ENCODE measurements at regions not wholly inside any gene's neighbourhood (a gene's known extent, or its start where the extent isn't known, plus 50 kb on each side); places are given as distances from the start of the nearest gene placed in this dataset.
"Not testable (repeated sequence)": the region's sequence is repeated elsewhere in the genome, so short reads cannot be mapped to it uniquely, and the experiment has no call there.

DNA sequence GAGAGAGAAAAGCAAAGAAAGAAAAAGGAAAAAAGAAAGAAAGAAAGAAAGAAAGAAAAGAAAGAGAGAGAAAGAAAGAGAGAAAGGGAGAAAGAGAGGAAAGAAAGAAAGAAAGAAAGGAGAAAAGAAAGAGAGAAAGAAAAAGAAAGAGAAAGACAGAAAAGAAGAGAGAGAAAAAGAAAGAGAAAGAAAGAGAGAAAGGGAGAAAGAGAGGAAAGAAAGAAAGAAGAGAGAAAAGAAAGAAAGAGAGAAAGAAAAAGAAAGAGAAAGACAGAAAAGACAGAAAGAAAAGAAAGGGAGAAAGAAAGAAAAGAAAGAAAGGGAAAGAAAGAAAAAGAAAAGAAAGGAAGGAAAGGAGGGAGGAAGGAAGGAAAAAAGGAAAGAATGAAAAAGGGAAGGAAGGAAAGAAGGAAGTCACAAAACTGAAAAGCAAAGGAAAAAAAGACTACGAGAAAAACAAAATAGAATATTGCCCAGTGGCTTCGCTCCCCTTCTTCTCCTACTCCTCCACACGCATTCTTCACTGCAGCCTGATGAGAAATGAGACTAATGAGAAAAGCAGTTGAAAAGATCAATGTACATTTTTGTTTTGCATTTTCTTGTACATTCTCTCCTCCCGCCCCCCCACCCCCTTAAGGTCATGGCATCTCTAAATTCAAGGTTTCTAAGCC is 170.0 kb downstream of the SOD2 start:
- DNase-seq (ENCODE audit: low spot score): no peak

DNA sequence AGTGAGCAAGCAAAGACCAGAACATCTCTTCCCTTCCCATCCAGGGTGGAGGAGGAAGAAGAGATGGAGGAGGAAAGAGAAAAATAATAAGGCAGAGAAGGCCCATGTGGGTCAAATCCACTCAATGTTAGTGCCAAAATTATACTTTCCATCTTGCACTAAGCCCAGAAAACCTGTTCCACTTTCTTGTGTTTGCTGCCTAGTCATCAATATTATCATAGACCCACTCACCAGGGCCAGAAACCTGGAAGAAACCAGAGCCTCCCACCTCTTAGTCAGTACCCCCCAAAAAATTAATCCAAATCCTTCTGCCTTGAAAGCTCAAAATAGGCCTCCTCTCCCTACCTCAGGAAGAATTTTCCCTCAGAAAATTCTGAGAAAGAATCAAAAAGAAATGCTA is 171.1 kb downstream of the SOD2 start:
- DNase-seq (ENCODE audit: low spot score): no peak

DNA sequence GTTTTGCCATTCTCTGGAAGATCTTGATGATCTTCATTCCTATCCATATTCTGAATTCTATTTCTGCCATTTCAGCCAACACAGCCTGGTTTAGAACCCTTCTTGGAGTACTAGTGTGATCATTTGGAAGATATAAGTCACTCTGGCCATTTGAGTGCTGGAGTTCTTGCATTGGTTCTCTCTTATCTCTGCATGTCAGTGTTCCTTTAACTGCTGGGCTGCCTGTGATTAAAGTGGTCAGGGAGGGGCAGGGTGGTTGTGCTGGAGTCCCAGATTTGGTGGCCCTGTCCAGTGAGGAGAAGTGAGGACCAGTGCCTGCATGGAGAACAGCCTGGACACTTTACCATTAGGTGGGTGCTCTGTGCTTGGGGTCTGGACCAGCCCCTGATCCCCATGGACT is 173.0 kb downstream of the SOD2 start:
- no peak for DNase-seq (ENCODE audit: low spot score)

DNA sequence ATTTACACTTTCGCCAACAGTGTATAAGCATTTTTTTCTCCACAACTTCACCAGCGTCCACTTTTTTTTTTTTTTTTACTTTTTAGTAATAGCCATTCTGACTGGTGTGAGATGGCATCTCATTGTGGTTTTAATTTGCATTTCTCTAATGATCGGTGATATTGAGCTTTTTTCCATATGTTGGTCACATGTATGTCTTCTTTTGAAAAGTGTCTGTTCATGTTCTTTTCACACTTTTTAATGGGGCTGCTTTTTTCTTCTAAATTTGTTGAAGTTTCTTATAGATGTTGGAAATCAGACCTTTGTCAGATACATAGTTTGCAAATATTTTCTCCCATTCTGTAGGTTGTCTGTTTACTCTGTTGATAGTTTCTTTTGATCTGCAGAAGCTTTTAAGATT is 177.2 kb downstream of the SOD2 start:
- DNase-seq (ENCODE audit: low spot score): not testable (repeated sequence)

DNA sequence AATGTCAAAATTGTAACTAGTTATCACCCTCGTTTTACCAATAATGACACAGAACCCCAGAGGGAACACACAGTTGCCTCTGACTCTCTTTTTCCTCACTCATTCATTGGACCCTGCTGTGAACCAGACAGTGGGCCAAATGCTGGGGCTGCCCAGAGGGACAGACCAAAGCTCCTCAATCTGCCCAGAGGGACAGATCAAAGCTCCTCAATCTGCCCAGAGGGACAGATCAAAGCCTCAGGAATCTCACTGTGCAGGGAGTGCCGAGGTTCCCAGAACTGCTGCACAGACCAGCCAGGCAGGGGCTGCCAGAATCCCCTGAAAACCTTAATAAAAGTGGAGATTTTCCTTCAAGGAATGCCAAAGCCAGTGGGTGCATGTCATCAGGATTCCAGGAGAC is 179.1 kb downstream of the SOD2 start:
- DNase-seq (ENCODE audit: low spot score): no peak

DNA sequence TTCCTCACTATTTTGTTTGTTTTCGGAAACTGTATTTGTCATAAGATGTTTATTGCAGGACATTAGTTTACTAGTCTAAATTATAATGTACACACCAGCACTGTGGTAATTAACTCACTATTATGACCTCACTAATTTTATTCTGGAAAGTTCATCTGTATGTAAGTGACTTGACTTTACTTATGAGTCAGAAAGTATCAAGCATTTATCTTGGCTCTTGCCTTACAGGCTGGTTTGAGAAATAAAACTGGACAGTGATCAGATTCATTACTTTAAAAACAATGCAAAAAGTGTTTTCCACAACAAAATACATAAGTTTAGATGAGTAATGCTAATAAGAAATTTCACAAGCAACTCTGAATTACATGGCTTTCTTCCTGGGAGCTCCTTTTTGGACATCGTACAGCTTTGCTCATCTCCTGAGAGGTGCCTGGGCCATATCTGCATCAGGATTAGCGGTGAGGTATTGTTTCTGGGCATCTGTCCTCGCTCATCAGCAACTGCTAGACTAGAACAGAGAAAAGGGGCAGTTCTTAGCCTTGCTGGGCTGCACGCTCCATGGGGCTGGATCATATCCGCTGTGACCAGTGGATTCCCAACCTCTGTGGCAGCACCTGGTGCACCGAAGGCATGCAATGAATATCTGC is 179.8 kb downstream of the SOD2 start:
- DNase-seq (ENCODE audit: low spot score): no peak

DNA sequence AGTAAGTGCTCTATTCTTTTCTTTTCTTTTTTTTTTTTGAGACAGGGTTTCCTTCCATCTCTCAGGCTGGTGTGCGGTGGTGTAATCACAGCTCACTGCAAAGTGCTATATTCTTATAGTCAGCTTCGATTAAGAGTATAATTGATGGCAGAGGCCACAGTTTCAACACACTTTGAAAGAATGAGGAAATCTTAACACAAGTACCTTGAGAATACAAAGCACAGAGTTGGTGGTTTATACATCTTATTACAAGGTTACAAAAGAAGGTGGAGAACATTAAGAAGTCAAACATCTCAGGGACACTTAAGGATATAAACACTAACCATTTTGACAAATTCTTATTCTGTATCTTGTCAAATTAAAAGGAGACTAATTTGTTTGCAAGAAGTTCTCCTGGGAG is 180.5 kb downstream of the SOD2 start:
- no peak for DNase-seq (ENCODE audit: low spot score)

DNA sequence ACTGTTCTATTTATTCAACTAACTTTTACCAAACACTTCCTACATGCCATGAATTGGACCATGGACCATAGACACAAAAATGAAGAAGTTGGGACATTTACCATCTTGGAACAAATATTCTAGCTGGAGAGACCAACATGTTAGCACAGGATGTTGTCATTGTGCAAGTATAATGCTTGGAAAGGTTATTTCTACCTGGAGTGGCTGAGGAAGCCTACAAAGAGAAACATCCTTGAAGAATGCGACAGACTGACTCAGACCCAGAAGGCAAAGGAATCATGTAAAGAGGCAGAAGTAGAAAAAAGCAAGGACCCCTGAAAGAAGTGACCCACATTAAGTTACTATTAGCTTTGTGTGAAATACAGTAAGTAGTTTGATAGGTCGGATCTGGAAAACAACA is 180.9 kb downstream of the SOD2 start:
- DNase-seq (ENCODE audit: low spot score): no peak

DNA sequence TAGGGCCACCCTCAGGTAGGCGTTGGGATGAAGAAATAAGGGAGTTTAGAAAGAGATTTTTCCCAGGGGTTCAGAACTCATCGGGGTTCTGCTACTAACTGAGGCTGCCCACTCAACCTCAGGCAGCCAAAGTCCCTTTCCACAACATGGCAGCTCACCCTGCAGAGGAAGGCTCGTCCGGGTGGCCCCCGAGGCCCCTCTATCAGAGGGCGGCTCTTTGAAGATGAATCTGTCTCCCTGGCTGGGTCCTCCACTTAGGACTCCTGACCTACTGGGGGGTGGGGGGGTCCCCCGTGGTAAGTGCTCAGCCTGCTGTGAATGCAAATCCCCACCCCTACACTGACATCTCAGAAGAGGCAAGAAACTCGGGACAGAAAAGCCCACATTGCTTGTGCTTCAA is 182.9 kb downstream of the SOD2 start:
- DNase-seq (ENCODE audit: low spot score): no peak

DNA sequence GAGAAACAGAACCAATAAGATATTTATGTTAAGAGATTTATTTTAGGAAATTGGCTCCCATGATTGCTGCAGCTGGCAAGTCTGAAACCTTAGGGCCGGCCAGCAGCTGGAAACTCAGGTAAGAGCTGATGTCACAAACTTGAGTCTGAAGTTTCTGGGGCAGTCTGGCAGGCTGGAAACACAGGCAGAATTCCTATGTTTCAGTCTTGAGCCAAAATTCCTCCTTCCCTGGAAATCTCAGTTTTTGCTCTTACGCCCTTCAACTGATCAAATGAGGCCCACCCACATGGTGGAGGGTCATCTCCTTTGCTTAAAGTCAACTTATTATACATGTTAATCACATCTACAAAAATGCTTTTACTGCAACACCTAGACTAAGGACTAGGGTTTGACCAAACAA is 184.1 kb downstream of the SOD2 start:
- DNase-seq (ENCODE audit: low spot score): no peak

DNA sequence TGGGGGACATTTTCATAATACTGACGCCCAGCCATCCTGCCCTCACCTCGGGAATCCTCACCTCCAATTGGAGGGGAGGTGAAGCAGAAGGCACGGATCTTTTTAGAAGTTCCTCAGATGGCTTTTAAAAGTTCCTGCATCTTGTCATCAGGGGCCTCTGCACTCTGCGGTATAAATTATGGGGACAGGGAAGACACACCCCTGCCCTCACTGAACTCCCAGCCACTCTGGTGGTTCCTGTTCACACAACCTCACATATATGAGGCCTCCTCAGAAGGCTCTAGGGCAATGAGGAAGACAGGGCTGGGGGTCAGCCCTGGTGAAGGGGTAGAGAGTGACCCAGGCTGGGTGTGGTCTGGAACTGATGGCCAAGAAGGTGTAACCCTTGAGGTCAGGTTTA is 187.0 kb downstream of the SOD2 start:
- DNase-seq (ENCODE audit: low spot score): no peak

DNA sequence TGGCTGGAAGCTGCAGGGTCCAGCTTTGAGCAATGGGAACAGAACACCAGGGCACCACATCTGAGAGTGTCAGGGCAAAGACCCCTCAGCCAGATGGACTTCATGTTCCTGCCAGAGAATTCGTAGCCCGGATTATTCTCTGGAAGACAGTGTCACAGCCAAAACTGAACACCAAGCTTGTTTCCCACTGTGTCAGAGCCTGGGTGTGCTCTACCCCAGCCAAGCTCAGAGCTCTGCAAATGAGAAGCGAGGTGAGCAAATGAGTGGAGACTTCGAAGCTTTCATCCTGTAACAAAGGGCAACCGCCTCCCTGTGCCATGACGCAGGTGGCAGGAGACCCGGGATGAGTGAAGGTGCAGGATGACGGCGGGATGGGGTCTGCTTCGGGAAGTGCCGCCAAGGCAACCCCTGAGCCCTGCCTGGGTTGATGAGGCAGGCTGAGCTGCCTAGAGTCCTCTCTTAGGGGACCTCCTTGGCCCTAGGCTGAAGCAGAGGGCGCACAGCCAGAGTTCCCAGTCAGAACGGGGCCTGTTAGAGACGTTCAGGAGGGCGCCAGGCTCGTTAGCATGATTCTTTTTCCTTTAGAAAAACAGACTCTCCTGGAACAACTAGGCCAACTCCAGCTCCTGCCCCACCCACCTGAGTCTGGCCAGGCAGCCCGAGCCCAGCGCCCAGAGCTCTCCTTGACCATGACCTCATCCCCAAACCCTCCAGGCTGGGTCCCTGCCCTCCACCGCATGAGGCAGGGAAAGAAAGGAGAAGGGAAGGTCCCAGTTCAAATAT is 187.7 kb downstream of the SOD2 start:
- no peak for DNase-seq (ENCODE audit: low spot score)

DNA sequence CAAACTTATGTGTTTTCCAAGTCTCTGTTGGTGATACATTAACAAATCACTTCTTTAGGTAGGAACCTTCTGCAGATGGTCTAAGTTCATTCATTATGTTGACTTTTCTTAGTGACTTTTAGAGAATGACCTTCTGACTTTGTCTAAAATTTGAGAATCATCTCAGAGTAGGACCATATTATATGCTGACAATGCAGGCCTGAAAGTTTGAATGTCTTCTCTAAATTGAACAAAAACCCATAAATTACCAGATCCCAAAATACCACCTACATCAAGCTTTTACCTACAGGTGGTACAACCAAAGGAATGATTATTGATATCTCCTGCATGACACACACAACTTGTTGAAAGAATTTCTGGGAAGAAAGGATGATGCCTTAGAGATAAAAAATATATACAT is 191.5 kb downstream of the SOD2 start:
- DNase-seq (ENCODE audit: low spot score): no peak

DNA sequence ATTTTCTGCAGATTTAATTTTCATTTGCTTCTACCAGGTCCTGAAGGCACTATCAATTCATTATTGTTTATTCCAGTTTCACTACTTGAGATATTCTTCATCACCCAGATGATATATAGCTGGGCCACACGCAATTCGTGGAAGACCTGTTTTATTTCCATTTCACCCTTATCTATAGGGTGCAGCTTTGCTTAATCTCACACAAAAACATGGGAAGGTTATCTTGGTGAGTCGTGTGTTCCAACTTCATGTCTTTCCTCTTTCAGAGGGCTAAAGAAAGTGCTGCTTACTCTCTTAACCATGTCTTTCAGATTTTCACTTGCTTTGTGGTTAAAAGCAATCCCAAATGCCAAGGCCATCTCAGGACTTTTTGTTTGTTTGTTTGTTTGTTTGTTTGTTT is 194.0 kb downstream of the SOD2 start:
- no peak for DNase-seq (ENCODE audit: low spot score)

DNA sequence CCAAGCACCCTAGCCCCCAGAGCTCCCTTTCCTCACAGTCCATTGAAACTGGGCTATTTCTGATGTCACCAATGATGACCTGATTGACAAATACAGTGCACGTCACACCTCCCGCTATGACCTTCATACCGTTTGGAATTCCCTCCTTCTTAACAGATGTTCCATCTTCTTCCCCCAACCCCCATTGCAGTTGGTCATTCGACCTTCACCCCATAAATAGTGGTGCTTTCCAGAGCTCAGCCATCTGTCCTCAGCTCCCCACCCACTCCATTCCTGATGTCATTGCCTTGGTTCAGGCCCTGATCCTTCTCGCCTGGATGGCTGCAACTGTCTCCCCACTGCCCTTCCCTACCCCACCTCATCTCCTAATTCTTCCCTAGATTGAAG is 198.5 kb downstream of the SOD2 start:
- no peak for DNase-seq (ENCODE audit: low spot score)

DNA sequence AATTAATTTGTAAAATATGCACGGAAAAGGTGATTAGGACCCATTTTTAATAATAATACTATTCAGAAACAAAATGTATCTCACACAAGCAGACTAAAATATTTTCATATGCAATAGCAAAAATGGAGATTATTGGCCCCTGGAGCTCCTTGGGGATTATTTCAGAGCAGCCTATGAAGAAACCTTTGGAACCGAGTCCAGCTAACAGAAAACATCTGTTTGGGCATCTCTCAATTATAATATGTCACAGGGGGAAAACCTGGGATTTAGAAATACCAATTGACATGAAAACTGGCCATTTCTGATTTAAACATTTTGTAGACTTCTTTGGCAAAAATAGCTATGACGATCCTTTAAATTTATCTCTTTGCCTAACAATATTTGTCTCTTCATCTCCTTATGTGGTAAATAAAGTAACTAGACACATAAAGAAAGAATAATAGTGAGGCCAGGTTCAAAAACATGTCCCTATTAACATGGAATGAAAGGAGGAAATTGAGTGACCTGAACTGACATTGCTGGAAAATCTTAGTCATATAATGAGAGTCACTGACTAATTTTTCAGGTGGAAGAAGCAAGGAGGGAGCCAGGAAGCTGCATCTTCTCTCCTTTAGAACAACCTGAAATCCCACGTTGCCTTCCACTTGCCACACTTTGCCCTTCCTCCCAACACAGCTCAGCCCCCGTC is 199.0 kb downstream of the SOD2 start:
- DNase-seq (ENCODE audit: low spot score): no peak

DNA sequence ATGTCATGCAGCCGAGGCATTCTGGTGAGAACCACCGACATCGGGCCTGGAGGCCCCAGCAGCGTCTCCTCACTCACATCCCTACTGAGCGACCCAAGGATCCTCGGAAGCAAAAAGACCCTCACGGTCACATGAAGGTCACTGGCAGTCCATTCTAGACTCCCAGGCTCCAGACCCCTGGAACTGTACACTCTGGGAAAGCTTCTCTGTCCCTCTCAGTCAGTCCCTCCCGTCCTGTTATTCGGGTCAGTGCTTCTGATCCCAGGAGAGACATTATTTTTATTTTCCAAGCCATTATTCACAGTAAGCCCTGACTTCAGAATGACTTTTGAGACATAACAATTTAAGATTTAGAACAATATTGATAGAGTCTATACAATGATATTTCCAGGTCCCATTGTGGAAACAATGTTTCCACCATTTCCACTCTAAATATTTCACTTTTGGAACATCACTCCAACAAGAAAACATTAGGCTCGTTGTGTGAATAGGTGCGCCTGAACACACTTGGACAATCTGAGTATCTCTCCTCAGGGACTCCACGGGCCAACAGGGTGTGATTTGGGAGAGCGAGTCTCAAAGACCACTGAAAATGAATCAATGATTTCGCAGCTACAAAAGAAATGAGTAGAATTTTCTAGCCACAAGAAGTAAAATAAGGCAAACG is 199.7 kb downstream of the SOD2 start:
- DNase-seq (ENCODE audit: low spot score): no peak

DNA sequence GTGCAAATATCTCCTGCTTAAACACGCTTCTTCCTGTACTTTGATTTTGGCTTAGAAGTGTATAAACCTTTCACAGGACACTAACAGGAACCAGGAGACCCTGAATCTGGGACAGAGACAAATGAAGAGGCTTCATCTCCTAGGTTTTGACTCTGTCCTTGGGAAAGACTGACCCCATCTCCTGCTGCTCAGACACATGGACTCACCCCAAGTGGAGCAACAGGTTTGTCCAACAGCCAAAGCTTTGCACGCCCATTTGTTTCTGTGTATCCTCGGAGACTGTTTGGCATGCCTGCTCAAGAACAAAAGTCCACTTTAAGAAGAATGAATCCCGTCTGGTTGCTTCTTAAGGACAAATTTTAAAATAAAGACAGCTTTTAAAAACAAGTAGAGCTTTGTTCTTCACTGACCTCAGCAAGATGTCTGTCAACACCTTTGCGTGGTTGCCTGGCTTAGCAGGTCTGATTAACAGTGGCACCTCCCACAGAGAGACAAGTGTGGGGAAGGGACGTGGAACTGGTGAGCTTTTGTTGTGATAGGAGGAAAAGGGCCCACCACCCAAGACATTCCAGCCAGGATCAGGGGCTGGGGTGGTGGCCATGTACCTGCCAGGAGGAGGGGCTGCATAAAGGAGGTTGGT is 202.6 kb downstream of the SOD2 start:
- no peak for DNase-seq (ENCODE audit: low spot score)

DNA sequence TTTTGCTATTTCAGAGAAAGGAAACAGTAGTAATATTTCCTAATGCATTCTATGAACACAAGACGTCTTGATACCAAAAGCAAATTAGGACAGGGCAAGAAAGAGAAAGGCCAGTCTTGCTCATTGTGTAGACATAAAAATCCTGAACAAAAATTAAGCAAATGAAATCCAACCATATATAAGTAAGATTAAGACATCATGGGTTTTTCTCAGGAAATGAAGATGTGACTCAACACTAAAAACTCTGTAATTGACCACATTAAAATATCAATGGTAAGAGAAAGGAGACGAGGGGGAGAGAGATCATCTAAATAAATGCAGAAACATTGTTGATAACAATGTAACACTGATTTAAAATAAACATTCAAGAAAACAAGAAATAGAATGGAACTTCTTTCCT is 205.4 kb downstream of the SOD2 start:
- DNase-seq (ENCODE audit: low spot score): no peak

DNA sequence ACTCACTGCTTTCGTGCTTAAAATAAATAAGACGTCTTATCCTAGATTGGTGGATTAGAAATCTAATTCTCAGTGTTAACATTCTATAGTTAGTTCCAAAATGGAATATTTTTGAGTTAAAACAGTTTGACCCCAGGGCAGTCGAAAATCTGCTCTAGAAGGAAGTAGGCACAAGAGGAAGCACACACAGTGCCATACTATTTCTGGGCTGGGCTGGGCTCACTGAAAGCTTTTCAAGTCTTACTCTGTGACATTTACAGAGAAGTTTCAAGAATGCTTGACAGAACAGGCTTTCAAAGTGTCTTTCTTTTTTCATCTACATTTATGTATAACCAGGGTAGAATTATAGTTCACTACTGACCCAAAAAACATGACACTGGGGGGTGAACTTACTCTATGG is 209.8 kb downstream of the SOD2 start:
- DNase-seq (ENCODE audit: low spot score): no peak

DNA sequence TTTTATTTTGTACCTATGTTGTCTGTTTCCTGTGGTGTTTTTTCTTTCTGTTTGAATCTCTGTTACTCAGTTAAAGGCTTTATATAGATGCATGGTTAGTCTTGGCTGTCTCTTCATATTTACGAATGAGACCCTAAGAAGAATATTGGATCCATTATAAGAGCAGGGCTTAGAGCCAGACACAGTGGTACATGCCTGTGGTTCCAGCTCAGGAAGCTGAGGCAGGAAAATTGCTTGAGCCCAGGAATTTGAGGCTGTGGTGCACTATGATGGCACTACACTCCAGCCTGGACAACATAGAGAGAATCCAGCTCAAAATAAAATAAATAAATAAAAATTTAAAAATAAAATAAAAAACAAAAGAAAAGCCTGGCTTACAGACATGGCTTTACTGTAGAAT is 211.1 kb downstream of the SOD2 start:
- no peak for DNase-seq (ENCODE audit: low spot score)

DNA sequence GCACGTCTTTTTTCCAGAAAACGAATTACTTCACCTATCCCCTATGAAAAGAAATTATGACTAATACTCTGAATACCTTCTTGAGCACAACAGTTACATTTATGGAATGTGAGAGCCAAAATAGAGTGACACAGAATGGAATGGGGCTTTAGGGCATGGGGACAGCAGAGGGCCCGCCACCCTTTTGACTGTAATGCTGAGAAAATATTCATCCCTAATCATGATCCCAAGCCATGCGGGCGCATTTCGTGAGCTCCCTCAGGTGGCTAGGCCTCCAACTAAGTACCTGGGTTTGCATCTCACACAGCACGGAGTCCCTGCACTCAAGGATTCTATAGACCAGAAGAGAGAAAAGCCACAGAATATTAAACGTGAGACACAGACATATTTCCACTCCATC is 212.6 kb downstream of the SOD2 start:
- DNase-seq (ENCODE audit: low spot score): no peak

Measured in NAMALWA (cell line).